NCI-H128 (cell line): ENCODE measurements at regions not wholly inside any gene's neighbourhood (a gene's known extent, or its start where the extent isn't known, plus 50 kb on each side); places are given as distances from the start of the nearest gene placed in this dataset.
"Not testable (repeated sequence)": the region's sequence is repeated elsewhere in the genome, so short reads cannot be mapped to it uniquely, and the experiment has no call there.

ENCODE experiments used
- DNase-seq: peaks from one replicate; lab custom pipeline; 2025; ENCODE audit not compliant: unreplicated experiment; lab: John Stamatoyannopoulos, UW

DNA sequence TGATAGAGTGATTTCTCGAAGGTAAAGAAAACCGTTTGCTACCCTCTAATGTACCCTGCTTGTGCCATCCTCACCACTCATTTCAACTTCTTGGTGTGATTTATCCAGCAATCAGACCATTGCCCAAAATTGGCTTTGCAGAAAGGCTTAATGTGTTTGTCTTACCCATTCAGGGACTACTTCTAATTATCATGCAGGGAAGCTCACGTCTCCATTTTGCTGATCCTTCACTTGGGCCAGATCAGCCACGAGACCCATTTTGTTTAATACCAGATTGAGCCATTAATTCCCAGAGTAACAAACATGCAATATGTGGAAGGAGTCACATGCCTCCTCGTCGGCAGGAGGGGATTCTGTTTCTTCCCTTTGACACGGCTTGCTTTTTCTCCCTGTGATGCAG lies 51.1 kb upstream of the CRY1 start:
- no peak for DNase-seq

DNA sequence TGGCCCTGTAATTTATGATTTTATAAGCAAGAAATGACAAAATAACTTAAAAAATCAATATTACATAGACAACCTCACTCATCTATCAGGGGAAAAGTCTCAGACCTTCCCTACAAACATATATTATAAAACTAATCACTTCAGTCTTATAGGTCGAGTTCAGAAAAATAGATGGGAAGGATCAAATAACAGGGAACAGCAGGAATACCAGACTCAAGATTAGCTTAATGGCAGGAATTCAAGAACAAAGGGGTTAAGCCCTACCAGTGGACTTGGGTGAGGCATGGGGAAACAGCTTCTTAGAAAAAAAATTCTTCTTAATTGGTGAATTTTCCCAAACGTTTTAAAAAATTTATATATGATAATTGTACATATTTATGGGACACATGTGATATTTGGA lies 51.6 kb upstream of the CRY1 start:
- no peak for DNase-seq

DNA sequence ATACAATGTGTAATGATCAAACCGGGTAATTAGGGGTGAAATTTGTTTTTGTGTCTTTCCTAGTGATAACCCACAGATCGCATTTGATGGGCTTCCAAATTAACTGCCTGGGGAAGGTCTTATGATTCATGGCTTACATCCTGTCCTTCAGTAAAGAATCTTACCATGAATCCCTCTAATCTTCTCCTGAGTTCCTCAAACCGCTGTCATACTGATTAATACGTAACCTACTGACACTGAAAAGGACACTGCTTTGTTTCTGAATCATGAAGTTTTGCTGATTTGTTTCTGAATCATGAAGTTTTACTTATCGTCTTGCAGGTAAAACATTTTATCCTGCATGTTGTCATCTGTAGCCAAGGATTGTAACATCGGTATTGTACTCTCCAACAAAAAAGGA lies 52.0 kb upstream of the CRY1 start:
- DNase-seq = no peak

DNA sequence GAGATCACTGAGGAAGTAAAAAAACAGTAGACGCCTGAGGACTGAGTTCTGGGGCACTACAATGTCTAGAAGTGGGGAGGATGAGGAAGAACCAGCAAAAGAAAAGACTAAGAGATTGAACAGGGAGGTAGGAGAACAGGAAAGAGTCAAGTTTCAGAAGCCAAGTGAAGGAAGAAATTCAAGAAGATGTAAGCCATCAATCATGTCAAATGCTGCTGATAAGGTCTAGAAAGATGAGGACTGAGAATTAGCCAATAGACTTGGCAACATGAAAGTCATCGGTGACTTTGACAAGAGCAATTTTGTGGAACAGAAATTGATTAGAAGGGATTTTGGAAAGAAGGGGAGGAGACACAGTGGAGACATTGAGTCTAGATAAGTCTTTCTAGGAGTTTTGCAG lies 54.8 kb upstream of the CRY1 start:
- DNase-seq = no peak

DNA sequence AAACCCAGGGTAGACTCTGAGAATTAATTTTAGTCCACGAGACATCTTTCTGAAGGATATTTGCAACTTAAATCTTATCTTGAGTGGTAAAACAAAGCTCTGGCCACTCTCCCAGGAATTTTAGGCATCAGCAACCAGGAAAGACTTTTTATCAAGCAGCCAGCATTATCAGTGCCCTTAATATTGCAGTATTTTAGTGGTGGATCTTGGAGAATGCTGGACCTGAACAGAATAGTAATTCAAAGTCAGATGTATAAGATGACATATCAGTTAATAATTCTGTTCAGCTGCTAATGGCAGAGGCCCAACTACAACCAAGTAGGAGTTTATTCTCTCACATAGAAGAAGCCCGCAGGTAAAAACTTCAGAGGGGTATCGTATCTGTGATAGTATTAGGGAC lies 59.0 kb upstream of the CRY1 start:
- no peak for DNase-seq

DNA sequence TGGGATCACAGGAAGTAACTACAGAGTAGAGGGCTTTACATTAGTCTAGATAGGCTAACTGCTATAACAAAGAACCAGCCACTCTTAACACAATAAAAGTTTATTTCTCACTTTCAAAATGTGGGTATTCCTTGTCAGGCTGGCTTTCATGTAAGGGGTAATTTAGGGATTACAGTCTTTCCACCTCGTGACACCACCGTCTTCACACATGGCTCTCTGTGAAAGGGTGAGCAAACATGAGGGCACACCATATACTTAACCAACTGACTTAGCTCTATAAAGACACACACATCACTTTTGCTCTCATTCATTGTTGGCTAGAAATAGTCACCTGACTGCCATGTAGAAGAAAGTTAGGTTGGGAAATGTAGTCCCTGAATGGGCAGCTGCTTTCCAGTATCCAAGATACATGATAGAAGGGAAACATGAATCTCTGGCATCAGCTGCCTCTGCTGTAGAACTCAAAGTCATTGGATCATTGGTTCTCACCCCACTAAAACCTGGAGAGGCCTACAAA lies 66.1 kb upstream of the CRY1 start:
- no peak for DNase-seq

DNA sequence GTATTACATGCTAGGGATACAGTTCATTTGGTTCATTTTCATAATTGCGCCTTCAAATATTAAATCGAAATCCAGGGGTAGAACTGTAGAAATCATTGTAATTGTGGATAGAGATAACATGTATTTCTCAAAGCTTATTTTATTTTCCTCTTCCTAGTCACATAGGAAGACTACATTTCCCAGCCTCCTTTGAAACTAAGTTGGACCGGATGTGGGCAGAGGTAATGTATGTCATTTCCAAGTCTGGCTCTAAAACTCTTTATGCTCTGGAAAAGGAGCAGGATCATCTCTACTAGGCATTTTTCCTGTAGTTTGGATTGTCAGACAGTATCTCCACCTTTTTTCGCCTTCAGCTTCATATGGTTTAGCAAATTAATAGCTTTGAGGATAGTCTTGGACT lies 70.1 kb upstream of the CRY1 start:
- no peak for DNase-seq

DNA sequence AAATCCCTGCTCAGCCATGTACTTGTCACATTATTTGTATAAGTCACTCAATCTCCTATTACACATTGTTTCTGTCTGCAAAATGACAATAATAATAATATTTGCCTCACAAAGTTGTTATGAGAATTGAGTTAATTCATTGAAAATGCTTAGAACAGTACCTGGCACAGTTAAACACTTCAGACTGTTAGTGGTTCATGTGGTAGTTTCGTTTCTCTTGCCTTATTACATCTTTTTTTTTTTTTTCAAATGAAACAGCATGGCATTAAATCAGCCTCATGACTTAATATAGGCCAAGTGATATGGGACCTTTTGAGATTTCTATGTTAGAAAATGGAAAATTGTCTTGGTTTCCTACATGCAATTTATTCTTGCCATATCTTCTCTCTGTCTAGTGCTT lies 71.0 kb upstream of the CRY1 start:
- DNase-seq = no peak

DNA sequence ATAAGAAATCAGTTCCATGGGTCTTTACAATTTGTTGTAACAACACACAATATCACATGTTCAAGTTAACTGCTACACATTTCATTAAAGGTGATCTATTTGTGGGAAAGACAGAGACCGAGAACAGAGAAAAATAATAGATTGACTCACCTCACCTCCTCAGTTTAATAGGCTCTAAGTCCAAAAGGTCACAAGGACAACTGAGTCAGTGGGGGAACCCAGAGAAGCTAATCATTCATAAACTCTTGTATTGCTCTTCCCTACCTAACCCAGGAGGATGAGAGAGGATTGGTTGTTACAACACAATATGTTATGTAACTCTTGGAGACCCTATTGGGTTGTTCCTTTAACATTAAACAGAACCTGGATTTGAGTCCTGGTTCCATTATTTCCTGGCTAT lies 72.2 kb upstream of the CRY1 start:
- DNase-seq = no peak

DNA sequence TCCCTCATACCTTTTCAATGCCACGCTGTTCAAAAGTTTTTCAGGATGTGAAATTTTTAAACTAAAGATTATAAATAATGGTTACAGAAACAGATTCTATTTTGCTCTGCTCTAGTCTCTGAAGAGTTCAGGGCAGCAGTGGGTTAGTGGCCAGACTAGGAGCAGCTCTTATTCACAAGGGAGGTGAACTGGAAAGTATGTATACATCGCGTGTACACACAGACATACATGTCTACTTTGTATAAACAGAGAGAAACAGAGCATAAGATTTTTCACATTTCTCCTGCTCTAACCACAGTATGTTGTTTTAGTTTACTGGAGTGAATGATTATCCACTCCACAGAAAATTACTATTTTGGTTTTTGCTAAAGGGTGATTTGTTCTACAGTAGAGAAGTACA lies 74.4 kb upstream of the CRY1 start:
- no peak for DNase-seq

DNA sequence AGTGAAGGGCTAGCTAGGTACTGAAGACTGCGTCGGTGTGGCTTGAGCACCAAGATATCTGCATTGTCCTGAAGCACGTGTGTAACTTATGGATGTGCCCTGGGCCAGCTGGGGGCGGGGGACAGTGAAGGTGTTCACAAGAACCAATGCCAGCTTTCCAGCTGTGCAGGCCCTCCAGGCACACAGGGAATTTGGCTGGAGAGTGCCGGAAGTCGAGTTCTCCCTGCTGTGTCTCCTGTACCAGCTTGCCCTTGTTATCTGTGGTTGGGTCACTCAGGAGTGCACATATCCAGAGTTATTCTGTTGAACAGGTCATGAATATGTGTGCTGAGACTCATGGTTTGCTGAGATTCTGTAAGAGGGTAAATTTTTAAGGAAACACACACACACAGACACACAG lies 75.9 kb upstream of the CRY1 start:
- no peak for DNase-seq

DNA sequence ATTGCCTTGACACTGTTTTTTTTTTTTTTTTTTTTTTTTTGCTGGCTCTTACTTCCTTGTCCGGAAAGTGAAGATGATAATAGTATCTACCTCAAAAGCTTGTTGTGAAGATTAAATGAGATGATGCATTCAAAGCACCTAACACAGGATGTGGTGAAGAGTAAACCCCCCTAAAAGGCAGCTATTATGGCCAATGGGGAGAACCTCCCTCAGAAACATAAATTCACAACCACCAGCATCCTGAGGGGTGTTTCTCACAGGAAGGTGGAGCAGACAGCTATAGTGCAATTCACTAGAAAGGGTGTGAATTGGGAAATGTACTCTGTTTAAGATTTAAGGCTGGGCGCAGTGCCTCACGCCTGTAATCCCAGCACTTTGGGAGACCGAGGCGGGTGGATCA lies 85.4 kb upstream of the CRY1 start:
- DNase-seq = no peak

DNA sequence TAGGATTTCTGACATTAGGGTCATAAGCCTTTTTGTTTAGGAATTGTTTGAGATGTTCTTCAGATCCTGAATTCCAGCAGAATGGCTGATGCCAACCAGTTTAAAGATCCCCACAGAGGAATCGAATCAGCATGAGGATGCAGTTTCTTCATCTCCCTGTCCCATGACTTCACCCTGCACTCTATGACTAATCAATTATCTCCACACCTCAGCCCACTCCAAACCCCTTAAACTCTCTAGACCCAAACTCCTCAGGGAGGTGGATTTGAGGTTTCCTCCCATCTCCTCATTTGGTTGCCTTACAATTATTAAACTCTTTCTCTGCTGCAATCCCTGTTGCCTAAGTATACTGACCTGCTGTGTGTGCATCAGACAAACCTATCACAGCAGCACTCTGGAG lies 86.5 kb upstream of the CRY1 start:
- no peak for DNase-seq

DNA sequence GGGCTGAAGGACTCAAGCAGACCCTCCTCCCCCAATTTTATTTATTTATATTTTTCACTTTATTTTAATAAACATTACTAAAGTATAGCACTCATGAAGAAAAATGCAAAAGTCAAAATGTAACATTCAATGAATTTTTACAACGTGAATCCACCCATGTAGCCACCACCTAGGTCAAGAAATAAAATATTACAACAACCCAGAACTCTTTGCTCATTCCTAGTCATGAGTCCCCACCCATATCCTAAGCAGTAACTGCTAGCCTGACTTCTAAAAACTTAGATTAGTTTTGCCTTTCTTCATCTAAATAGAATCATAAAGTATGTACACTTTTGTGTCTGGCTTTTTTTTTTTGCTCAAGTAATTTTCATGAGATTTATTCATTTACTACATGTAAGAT lies 86.9 kb upstream of the CRY1 start:
- DNase-seq = no peak

DNA sequence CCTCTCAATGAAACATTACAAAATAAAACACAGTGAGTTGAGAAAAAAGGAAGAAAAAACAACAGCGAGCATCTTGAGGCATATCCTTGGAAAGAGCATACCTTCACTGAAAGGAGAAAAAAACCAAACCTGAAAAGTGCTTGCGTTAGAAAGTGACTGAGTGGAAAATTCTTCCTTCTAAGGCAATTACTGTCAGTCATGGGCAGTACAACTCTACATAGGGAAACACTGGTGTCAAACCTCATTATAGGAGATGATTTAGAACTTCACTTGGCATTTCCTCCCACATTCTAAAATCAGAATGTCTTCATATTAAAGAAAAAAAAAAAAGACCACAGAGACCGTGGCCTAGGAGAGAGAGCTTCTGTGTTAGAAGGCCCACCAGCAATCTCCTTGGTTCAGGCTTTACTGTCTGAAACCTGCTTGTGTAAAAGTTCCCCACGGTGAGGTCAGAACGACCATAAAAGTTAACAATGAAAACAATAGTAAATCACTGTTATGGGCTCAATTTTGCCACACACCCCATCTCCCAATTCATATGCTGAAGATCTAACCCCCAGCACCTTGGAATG lies 91.1 kb upstream of the CRY1 start:
- DNase-seq = no peak

DNA sequence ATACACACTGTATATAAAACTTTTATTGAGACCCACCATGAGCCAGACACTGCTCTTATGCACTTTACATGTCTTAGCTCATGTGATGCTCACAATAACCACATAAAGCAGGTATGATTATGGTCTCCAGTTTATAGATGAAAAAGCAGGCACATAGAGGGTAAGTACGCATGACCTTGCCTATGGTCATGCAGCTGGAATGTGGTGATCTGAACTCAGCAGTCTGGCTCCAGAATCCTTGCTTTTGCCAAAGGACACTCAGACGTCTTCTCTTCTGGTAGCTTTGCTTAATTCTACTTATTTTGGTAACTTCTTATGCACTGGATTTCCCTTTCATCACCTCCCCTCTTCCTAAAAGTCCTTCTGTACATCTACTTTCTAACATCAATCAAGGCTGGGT lies 103.3 kb upstream of the CRY1 start:
- DNase-seq = no peak

DNA sequence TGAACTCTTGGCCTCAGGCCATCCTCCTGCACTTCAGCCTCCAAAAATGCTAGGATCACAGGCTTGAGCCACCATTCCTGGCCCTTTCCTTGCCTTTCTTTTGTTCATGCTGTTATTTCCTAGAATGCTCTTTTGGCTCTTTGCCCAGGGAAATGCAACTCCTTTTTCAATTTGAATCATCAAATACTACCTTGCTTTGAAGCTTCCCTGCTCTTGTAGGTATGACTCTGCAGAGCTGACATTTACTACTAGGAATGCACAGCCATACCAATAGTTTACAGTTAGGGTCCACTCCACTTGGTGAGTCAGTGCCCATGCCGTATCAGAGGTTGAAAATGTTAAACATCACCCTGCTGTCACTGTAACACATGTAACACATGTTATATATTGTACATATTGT lies 107.0 kb upstream of the CRY1 start:
- DNase-seq = no peak

DNA sequence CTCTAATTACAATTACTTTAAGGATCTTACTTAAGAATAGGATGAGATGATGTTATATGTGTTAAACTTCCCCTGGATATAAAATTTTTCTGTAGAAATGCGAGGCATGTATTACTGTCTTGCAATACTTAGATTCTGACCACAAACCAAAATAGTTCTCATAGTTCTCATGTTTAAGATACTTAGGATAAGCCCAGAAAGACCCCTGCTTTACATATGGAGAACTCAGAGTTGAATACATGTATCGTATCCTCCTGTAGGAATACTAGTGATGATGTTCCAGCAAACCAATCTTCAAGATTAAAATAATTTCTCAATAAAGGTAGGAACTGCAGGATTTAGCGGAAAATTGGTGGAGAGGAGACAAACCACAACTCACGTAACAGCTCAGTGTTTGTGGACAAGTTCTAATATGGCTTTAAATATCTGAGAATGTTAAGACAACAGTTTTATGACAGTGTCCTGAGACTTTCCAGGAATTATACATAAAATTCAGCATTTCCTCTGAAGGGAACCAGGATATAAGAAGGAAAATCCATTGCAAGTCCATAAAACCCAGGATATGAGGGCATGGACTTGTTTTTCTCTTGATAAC lies 114.7 kb upstream of the CRY1 start:
- DNase-seq = no peak

DNA sequence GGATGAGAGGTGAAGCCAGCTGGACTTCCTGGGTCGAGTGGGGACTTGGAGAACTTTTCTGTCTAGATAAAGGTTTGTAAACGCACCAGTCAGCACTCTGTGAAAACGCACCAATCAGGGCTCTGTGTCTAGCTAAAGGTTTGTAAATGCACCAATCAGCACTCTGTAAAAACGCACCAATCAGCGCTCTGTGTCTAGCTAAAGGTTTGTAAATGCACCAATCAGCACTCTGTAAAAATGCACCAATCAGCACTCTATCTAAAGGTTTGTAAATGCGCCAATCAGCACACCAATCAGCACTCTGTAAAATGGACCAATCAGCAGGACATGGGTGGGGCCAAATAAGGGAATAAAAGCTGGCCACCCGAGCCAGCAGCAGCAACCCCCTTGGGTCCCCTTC lies 116.4 kb upstream of the CRY1 start:
- DNase-seq = not testable (repeated sequence)

DNA sequence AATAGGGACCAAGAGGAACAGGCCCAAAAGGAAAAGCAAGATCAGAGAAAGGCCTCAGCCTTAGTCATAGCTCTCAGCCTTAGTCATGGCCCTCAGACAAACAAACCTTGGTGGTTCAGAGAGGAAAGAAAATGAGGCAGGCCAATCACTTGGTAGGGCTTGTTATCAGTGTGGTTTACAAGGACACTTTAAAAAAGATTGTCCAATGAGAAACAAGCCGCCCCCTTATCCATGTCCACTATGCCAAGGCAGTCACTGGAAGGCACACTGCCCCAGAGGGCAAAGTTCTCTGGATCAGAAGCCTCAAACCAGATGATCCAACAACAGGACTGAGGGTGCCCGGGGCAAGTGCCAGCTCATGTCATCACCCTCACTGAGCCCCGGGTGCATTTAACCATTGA lies 121.0 kb upstream of the CRY1 start:
- not testable (repeated sequence) for DNase-seq

DNA sequence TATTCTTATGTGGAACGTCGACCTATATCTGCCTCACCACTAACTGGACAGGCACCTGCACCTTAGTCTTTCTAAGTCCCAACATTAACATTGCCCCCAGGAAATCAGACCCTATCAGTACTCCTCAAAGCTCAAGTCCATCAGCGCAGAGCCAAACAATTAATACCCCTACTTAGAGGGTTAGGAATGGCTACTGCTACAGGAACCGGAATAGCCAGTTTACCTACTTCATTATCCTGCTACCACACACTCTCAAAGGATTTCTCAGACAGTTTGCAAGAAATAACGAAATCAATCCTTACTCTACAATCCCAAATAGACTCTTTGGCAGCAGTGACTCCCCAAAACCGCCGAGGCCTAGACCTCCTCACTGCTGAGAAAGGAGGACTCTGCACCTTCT lies 123.1 kb upstream of the CRY1 start:
- DNase-seq = not testable (repeated sequence)

DNA sequence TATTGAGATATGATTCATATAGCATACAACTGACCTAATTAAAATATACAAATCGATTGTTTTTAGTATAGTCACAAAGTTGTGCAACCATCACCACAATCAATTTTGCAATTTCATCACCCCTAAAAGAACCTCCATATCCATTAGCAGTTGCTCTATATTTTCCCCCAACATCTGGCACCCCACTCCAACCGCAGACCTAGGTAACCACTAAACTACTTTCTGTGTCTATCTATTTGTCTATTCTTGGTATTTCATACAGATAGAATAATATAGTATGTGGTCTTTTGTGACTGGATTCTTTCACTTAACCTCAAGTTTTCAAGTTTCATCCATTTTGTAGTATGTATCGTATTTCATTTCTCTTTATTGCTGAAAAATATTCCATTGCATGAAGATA lies 126.0 kb upstream of the CRY1 start:
- no peak for DNase-seq

DNA sequence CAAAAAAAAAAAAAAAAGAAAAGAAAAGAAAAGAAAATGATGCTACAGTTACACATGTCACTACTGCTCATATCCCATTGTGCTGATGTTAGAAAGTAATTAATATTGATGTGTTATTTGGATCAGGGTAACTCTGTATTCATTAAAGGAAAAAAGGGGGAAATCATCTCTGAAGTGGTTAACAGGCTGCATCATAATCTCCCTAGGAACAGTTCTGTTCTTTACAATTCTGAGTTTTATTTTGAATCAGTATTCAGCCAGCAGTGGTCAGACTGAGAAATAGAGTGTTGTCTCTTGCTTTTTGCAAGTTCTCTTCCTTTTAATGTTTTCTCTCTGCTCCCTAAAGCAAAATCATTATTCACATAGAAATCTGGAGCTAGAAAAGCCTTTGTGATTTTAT lies 128.6 kb upstream of the CRY1 start:
- no peak for DNase-seq
